ENCODE measurements at regions not wholly inside any gene's neighbourhood (a gene's known extent, or its start where the extent isn't known, plus 50 kb on each side); places are given as distances from the start of the nearest gene placed in this dataset.

GRCh38 chr22:48451891-48452290, 1375.8 kb downstream of the BRD1 start:
- H3K4me2 ChIP-seq, result peak overlapping the region; percentile 30 to 78 (median 67); a peak in 20 of 22 replicates
- H4K20me1 ChIP-seq, result peaks cover 0 to 36% (median 16%) of the 10 kb centered on the region in 11 experiments; a peak in 13 of 22 replicates
- no peak overlapping the region for H3K27ac ChIP-seq
- no peak for TF ChIP-seq Cebpa-rat (IDR thresholded peaks at IDR 0.05)
- peaks cover 27 to 59% (median 46%) of the 10 kb centered on the region in 10 experiments for H3K4me1 ChIP-seq
- peaks cover 8 to 19% (median 13%) of the 10 kb centered on the region in 11 experiments; a peak in 19 of 22 replicates for H3K9me3 ChIP-seq (replicated peaks in 1 of 11)
- H3K27me3 ChIP-seq, result peaks cover 61 to 80% (median 68%) of the 10 kb centered on the region in 11 experiments
- H3K9ac ChIP-seq, result no peak overlapping the region
- no peak overlapping the region for H3K4me3 ChIP-seq
- no peaks in the 10 kb centered on the region for H3K36me3 ChIP-seq

- Histone ChIP-seq H3K9me3 (replicated peaks in 1 of 11) (peaks cover 8 to 19% (median 13%) of the 10 kb centered on the region in 11 experiments; a peak in 19 of 22 replicates), H4K20me1 (peaks cover 0 to 41% (median 19%) of the 10 kb centered on the region in 11 experiments; a peak in 17 of 22 replicates), H3K9ac (no peak overlapping the region), H3K4me2 (peak overlapping the region; percentile 36 to 69 (median 51)), H3K27ac (no peak overlapping the region), H3K4me3 (no peak overlapping the region), H3K27me3 (peaks cover 75 to 95% (median 84%) of the 10 kb centered on the region in 11 experiments), H3K36me3 (no peaks in the 10 kb centered on the region), H3K4me1 (peaks cover 38 to 61% (median 51%) of the 10 kb centered on the region in 10 experiments)
- no peak for TF ChIP-seq Cebpa-rat (IDR thresholded peaks at IDR 0.05)
Observed at GRCh38 chr22:48450188-48450825, 1377.4 kb downstream of the BRD1 start.

- no peak overlapping the region for H3K27ac ChIP-seq
- H3K9me3 ChIP-seq (replicated peaks in 1 of 11), result peaks cover 8 to 19% (median 13%) of the 10 kb centered on the region in 11 experiments; a peak in 19 of 22 replicates
- peaks cover 0 to 47% (median 25%) of the 10 kb centered on the region in 11 experiments; a peak in 17 of 22 replicates for H4K20me1 ChIP-seq
- TF ChIP-seq Cebpa-rat (IDR thresholded peaks at IDR 0.05), result no peak
- H3K4me1 ChIP-seq, result peaks cover 44 to 66% (median 58%) of the 10 kb centered on the region in 10 experiments
- H3K9ac ChIP-seq, result no peak overlapping the region
- H3K4me3 ChIP-seq, result no peak overlapping the region
- no peaks in the 10 kb centered on the region for H3K36me3 ChIP-seq
- H3K4me2 ChIP-seq, result peak overlapping the region; percentile 36 to 69 (median 51)
- H3K27me3 ChIP-seq, result peaks cover 82 to 97% (median 91%) of the 10 kb centered on the region in 11 experiments
Observed at GRCh38 chr22:48449466-48450187, 1378.0 kb downstream of the BRD1 start.

GRCh38 chr22:48448821-48449220, 1378.9 kb downstream of the BRD1 start:
- Histone ChIP-seq H4K20me1 (peaks cover 0 to 54% (median 33%) of the 10 kb centered on the region in 11 experiments; a peak in 17 of 22 replicates), H3K9ac (no peak overlapping the region), H3K36me3 (no peaks in the 10 kb centered on the region), H3K4me2 (peak overlapping the region in 9 of 11 experiments; percentile 12 to 59 (median 45); a peak in 14 of 22 replicates), H3K4me1 (peaks cover 52 to 67% (median 65%) of the 10 kb centered on the region in 10 experiments), H3K27ac (no peak overlapping the region), H3K9me3 (replicated peaks in 1 of 11) (peaks cover 8 to 19% (median 13%) of the 10 kb centered on the region in 11 experiments; a peak in 19 of 22 replicates), H3K27me3 (peaks cover 90 to 99% (median 96%) of the 10 kb centered on the region in 11 experiments), H3K4me3 (no peak overlapping the region)
- no peak for TF ChIP-seq Cebpa-rat (IDR thresholded peaks at IDR 0.05)

- no peak for TF ChIP-seq Cebpa-rat (IDR thresholded peaks at IDR 0.05)
- peaks cover 91 to 98% (median 95%) of the 10 kb centered on the region in 11 experiments for H3K27me3 ChIP-seq
- no peak overlapping the region; a peak in 1 of 22 replicates for H3K9ac ChIP-seq
- H3K4me3 ChIP-seq, result no peak overlapping the region
- peaks cover 8 to 19% (median 13%) of the 10 kb centered on the region in 11 experiments; a peak in 19 of 22 replicates for H3K9me3 ChIP-seq (replicated peaks in 1 of 11)
- no peak overlapping the region for H3K27ac ChIP-seq
- peaks cover 36 to 48% (median 41%) of the 10 kb centered on the region in 10 experiments for H3K4me1 ChIP-seq
- peak overlapping the region; percentile 62 to 86 (median 83) for H3K4me2 ChIP-seq
- peaks cover 0 to 66% (median 49%) of the 10 kb centered on the region in 11 experiments; a peak in 17 of 22 replicates for H4K20me1 ChIP-seq
- H3K36me3 ChIP-seq, result no peaks in the 10 kb centered on the region
Observed at GRCh38 chr22:48445113-48445827, 1382.4 kb downstream of the BRD1 start.

GRCh38 chr22:48444320-48445112, 1383.2 kb downstream of the BRD1 start:
- TF ChIP-seq Cebpa-rat (IDR thresholded peaks at IDR 0.05), result no peak
- Histone ChIP-seq H3K4me2 (peak overlapping the region; percentile 62 to 86 (median 83)), H3K9me3 (replicated peaks in 1 of 11) (peaks cover 8 to 19% (median 13%) of the 10 kb centered on the region in 11 experiments; a peak in 19 of 22 replicates), H3K27ac (no peak overlapping the region), H3K36me3 (no peaks in the 10 kb centered on the region), H3K9ac (no peak overlapping the region; a peak in 1 of 22 replicates), H3K27me3 (peaks cover 87 to 98% (median 95%) of the 10 kb centered on the region in 11 experiments), H3K4me3 (peak overlapping the region in 2 of 10 experiments; percentile 17 to 31; a peak in 2 of 20 replicates), H3K4me1 (peaks cover 28 to 40% (median 33%) of the 10 kb centered on the region in 10 experiments), H4K20me1 (peaks cover 0 to 66% (median 49%) of the 10 kb centered on the region in 11 experiments; a peak in 17 of 22 replicates)

GRCh38 chr22:48443680-48444079, 1384.0 kb downstream of the BRD1 start:
- Histone ChIP-seq H3K4me1 (peaks cover 20 to 34% (median 27%) of the 10 kb centered on the region in 10 experiments), H3K27ac (no peak overlapping the region), H3K9ac (no peak overlapping the region), H3K4me2 (peak overlapping the region; percentile 62 to 86 (median 83)), H3K36me3 (no peaks in the 10 kb centered on the region), H3K4me3 (no peak overlapping the region), H4K20me1 (peaks cover 0 to 66% (median 55%) of the 10 kb centered on the region in 11 experiments; a peak in 17 of 22 replicates), H3K27me3 (peaks cover 78 to 98% (median 95%) of the 10 kb centered on the region in 11 experiments), H3K9me3 (replicated peaks in 1 of 11) (peaks cover 8 to 13% (median 11%) of the 10 kb centered on the region in 11 experiments; a peak in 19 of 22 replicates)
- TF ChIP-seq Cebpa-rat (IDR thresholded peaks at IDR 0.05), result no peak
